Esophagus (tissue), 2 donors: ENCODE measurements at regions not wholly inside any gene's neighbourhood (a gene's known extent, or its start where the extent isn't known, plus 50 kb on each side); places are given as distances from the start of the nearest gene placed in this dataset.

ENCODE experiments used
- H3K27ac ChIP-seq, 2 donors: one replicate each; pipeline ENCODE4 v1.5.1; 2013; ENCODE audit warnings: low read depth in 2 of 2, mild to moderate bottlenecking in 2 of 2, inconsistent platforms in 1 of 2, low read length in 1 of 2, moderate library complexity in 1 of 2
- H3K27me3 ChIP-seq, 2 donors: one replicate each; pipeline ENCODE4 v1.6.1; 2013; ENCODE audit warnings: low read length in 2 of 2, control low read depth in 1 of 2, mild to moderate bottlenecking in 1 of 2; ENCODE audit not compliant: insufficient read depth in 2 of 2, control insufficient read depth in 1 of 2
- H3K36me3 ChIP-seq, 2 donors: one replicate each; pipeline ENCODE4 v1.6.1; 2013; ENCODE audit warnings: low read length in 1 of 2; ENCODE audit not compliant: control insufficient read depth in 2 of 2, insufficient read depth in 2 of 2
- H3K4me1 ChIP-seq, 2 donors: one replicate each; pipeline ENCODE4 v1.6.1; 2013; ENCODE audit warnings: low read length in 1 of 2; ENCODE audit not compliant: control insufficient read depth in 2 of 2, insufficient read depth in 2 of 2
- H3K4me3 ChIP-seq, 2 donors: one replicate each; pipeline ENCODE4 v1.5.1; 2013; ENCODE audit warnings: low read length in 2 of 2, mild to moderate bottlenecking in 2 of 2, low read depth in 1 of 2, moderate library complexity in 1 of 2
- H3K9me3 ChIP-seq, 2 donors: one replicate each; pipeline ENCODE4 v1.6.1; 2013; ENCODE audit warnings: mild to moderate bottlenecking in 2 of 2, low read depth in 1 of 2, low read length in 1 of 2, moderate library complexity in 1 of 2; ENCODE audit not compliant: control insufficient read depth in 2 of 2, insufficient read depth in 1 of 2
- WGBS, 2 donors: extraction: QIAGEN DNeasy Blood & Tissue Kit; methylation state at CpG; one replicate each; pipeline ENCODE4 v1.1.7; 2013; 5-methylcytosine and 5-hydroxymethylcytosine counted together
- donor health status: healthy with polysubstance abuse.
- donor health status: Bipolar disorder and iron deficiency.

DNA sequence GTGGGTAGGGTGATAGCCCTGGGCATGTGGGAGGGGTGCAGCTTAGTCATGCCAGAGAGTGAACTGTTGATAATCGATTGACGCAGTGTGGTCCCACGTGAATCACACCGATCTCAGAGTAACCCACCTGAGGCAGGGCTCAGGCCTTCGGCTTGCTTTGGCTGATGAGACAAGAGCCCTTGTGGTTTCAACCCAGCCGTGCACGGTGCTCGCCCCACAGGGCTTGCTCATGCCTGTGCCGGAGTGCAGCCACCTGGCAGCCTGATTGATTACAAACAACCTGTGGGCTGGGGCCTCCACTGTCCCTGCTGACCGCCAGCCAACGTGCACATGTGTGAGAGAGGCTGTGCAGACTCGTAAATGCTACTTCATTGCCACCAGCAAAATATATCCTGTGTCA, 144.9 kb upstream of the ADARB2 start:
- H3K9me3 ChIP-seq = peaks cover 0 to 3% of the 10 kb centered on the region in 2 donors
- H3K36me3 ChIP-seq = no peaks in the 10 kb centered on the region
- no peaks in the 10 kb centered on the region for H3K4me1 ChIP-seq
- no peaks in the 10 kb centered on the region for H3K27me3 ChIP-seq
- no peak overlapping the region for H3K4me3 ChIP-seq
- 73 to 74% methylated on average over 12 of the region's 12 CpGs for WGBS, 2 donors
- H3K27ac ChIP-seq = no peak overlapping the region

GRCh38 chr10:1881636-1882035, 144.3 kb upstream of the ADARB2 start:
- Histone ChIP-seq H3K4me3 (no peak overlapping the region), H3K27me3 (no peaks in the 10 kb centered on the region), H3K9me3 (peaks cover 0 to 3% of the 10 kb centered on the region in 2 donors), H3K36me3 (no peaks in the 10 kb centered on the region), H3K4me1 (no peaks in the 10 kb centered on the region), H3K27ac (no peak overlapping the region)
- WGBS, 2 donors = 90 to 94% methylated on average over 12 of the region's 12 CpGs

- no peaks in the 10 kb centered on the region for H3K4me1 ChIP-seq
- no peak overlapping the region for H3K4me3 ChIP-seq
- WGBS, 2 donors = 79 to 82% methylated on average over 6 of the region's 6 CpGs
- no peaks in the 10 kb centered on the region for H3K36me3 ChIP-seq
- H3K27ac ChIP-seq = no peak overlapping the region
- no peaks in the 10 kb centered on the region for H3K27me3 ChIP-seq
- peaks cover 0 to 2% of the 10 kb centered on the region in 2 donors for H3K9me3 ChIP-seq
Measured at GRCh38 chr10:1874533-1874932, 137.2 kb upstream of the ADARB2 start.

DNA sequence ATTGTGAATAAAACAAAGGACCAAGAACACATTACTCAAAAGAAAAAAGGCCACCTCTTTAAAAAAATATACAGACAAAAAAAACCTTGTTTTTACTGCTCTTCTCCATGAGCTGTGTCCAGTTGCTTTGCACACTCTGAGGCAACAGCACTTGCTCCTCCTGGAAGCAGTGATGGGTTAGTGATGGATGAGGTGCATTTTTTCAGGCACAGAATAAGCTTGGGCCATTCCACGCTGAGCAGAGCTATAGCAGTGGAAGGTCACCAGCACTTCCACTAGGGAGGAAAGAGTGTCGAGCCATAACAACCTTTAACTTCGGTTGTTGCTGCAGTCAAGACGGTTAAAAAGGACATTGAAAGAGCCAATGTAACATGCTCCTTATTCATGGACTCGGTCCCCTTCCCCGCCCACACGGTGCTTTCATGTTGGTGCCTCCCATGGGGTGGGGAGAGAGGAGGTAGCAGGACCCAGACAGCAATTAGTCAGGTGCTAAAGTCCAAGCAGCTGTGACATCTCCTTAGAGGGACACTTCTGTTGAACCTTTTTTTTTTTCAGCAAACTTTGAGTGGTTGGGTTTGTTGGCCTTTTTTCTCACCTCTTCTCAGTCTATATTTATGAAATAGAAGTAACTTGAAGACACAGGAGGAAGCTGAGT, 136.5 kb upstream of the ADARB2 start:
- no peaks in the 10 kb centered on the region for H3K36me3 ChIP-seq
- no peak overlapping the region for H3K27ac ChIP-seq
- no peaks in the 10 kb centered on the region for H3K4me1 ChIP-seq
- peaks cover 0 to 2% of the 10 kb centered on the region in 2 donors for H3K9me3 ChIP-seq
- H3K4me3 ChIP-seq = no peak overlapping the region
- no peaks in the 10 kb centered on the region for H3K27me3 ChIP-seq
- WGBS, 2 donors = 66 to 72% methylated on average over 7 of the region's 7 CpGs

DNA sequence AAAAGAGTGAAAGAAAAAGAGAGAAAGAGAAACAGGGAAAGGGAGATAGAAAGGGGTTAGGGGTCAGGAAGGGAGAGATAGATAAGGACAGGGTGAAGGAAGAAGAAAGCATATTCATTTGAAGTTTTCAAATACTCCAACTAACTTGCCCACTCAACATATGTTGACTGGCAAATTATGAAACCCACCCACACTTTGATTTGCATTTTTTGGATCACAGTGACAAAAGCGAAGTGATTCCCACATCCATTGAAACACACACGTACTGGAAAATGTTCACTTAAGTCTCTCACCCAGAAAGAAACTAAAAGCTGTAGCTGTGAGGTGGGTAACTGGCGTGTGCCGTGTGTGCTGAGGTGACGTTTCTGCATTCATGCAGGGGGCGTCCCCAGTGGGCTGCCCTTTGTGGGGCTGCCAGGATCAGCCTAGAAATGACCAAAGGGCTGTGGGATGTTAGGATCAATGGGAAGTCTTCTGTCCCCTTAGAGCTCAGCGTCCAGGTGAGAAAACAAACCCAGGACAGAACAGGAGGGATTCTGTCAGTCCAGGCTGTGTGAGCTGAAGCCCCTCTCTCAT, 134.9 kb upstream of the ADARB2 start:
- Histone ChIP-seq H3K4me1 (no peaks in the 10 kb centered on the region), H3K9me3 (peaks cover 0 to 2% of the 10 kb centered on the region in 2 donors), H3K27ac (no peak overlapping the region), H3K36me3 (no peaks in the 10 kb centered on the region), H3K27me3 (no peaks in the 10 kb centered on the region), H3K4me3 (no peak overlapping the region)
- 76 to 78% methylated on average over 7 of the region's 7 CpGs for WGBS, 2 donors

DNA sequence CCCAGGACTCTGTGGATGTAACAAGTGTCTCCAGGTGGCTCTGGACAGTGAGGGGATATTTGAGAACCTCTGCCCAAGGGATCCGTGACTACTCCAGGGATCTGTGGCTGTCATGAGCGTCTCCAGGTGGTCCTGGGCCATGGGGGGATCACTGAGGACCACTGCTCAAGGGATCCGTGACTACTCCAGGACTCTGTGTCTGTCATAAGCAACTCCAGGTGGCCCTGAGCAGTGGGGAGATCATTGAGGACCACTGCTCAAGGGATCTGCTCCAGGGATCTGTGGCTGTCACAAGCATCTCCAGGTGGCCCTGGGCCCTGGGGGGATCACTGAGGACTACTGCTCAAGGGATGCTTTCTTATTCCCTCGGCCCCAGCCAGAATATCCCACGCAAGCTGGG, 133.2 kb upstream of the ADARB2 start:
- 70 to 71% methylated on average over 5 of the region's 5 CpGs for WGBS, 2 donors
- Histone ChIP-seq H3K27me3 (no peaks in the 10 kb centered on the region), H3K27ac (no peak overlapping the region), H3K36me3 (no peaks in the 10 kb centered on the region), H3K4me3 (no peak overlapping the region), H3K4me1 (no peaks in the 10 kb centered on the region), H3K9me3 (peaks cover 0 to 2% of the 10 kb centered on the region in 2 donors)

DNA sequence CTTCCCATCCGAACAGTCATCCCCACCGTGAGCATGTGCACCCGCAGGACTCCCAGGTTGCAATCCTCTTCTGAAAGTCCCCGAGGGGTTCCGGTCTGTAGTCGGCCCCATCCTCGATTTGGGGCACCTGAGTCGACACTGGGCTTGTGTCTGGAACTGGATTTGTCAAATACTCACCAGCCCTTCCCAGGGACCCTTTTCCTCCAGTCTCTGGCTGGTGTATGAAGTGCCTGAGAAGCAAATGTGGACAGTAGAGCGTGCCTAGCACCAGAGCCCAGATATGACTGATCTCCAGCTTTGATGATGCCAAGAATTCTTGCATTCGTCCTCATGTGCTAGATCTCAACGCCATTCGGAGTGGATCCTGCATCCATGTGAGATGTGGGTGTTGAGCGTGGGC, 132.5 kb upstream of the ADARB2 start:
- Histone ChIP-seq H3K9me3 (no peaks in the 10 kb centered on the region), H3K27me3 (no peaks in the 10 kb centered on the region), H3K36me3 (no peaks in the 10 kb centered on the region), H3K4me3 (no peak overlapping the region), H3K4me1 (no peaks in the 10 kb centered on the region), H3K27ac (no peak overlapping the region)
- WGBS, 2 donors = 84 to 85% methylated on average over 13 of the region's 13 CpGs

DNA sequence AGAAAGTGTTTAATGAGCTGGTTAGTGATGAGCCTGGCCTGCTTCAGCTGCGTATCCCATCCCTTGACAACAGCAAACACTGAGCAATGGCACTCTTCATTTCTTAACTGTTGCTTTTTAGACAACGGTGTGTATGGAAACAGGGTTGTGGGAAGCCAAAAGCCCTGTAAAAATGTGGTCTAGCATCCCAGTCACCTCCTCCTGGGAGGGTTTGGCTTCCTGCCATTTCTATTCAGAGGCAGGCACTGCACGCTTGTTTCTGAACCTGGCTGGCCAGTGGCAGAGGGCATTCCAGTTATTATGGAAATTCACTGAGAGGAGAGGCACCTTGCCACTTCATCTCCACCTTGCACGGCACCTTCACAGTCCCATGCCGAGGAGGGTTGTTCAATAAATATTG, 123.0 kb upstream of the ADARB2 start:
- Histone ChIP-seq H3K27me3 (no peaks in the 10 kb centered on the region), H3K4me3 (no peak overlapping the region), H3K4me1 (peaks cover 0 to 4% of the 10 kb centered on the region in 2 donors), H3K27ac (no peak overlapping the region), H3K36me3 (no peaks in the 10 kb centered on the region), H3K9me3 (no peaks in the 10 kb centered on the region)
- 69 to 73% methylated on average over 5 of the region's 5 CpGs for WGBS, 2 donors

DNA sequence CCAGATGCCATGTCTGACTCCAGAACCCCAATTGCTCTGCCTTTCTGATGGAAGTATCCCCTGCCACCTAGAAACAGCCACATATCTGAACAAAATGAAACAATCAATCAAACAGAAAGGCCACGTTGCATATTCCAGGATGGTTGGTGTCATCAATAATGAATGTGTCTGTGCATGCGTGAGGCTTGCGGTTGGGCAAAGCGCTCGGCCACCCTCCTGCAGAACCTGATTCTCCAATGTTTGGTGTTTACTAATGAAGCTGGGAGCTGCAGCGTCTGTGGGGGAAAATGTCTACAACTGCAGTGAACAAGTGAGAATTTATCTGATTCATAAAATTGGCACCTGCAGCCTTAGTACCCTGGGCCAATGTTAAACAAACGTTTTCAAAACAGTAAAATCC, 121.2 kb upstream of the ADARB2 start:
- no peak overlapping the region for H3K4me3 ChIP-seq
- no peaks in the 10 kb centered on the region for H3K27me3 ChIP-seq
- H3K36me3 ChIP-seq = no peaks in the 10 kb centered on the region
- no peaks in the 10 kb centered on the region for H3K9me3 ChIP-seq
- 35 to 47% methylated on average over 7 of the region's 7 CpGs for WGBS, 2 donors
- H3K4me1 ChIP-seq = peaks cover 0 to 4% of the 10 kb centered on the region in 2 donors
- no peak overlapping the region for H3K27ac ChIP-seq

DNA sequence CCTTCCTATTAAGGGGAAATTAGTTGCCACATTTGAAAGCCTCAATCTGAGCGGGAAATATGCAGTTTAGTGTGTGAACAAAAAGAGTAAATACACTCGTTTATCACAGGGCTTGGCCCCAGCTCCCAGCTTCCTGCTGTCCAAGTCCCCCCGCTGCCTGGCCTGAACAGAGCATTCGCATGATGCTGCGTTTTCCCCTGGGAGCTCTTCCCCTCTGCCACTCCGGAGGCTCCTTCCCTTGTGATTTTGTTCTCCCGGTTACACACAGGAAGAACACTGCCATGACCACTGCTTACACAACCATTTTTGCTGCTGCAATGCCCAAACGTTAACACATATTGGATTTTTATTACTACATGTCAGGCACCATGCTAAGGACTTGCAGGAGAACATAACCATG, 120.7 kb upstream of the ADARB2 start:
- Histone ChIP-seq H3K27me3 (no peaks in the 10 kb centered on the region), H3K4me1 (peaks cover 0 to 4% of the 10 kb centered on the region in 2 donors), H3K4me3 (no peak overlapping the region), H3K36me3 (no peaks in the 10 kb centered on the region), H3K27ac (no peak overlapping the region), H3K9me3 (peaks cover 0 to 3% of the 10 kb centered on the region in 2 donors)
- WGBS, 2 donors = 50 to 54% methylated on average over 8 of the region's 8 CpGs
